Fibroblast of mammary gland (primary cell): ENCODE measurements at regions not wholly inside any gene's neighbourhood (a gene's known extent, or its start where the extent isn't known, plus 50 kb on each side); places are given as distances from the start of the nearest gene placed in this dataset.

Experiments used
- DNase-seq: peaks from one replicate; pipeline ENCODE4 v3.0.0-alpha.2; 2010; ENCODE audit warnings: low read depth
- H3K4me3 ChIP-seq: 2 replicates; pipeline ENCODE4 v1.5.1; 2011; ENCODE audit warnings: low read depth, mild to moderate bottlenecking, low read length, moderate library complexity; ENCODE audit not compliant: control insufficient read depth
- CTCF ChIP-seq: conservative IDR thresholded peaks from 2 replicates; pipeline ENCODE4 v1.5.1; 2011; ENCODE audit warnings: low read depth, low read length, inconsistent platforms; ENCODE audit not compliant: control insufficient read depth, insufficient read depth

GRCh38 chr1:189431447-189431846, 1046.2 kb downstream of the BRINP3 start:
- TF ChIP-seq CTCF = no peak
- H3K4me3 ChIP-seq = no peak overlapping the region
- DNase-seq = no peak

DNA sequence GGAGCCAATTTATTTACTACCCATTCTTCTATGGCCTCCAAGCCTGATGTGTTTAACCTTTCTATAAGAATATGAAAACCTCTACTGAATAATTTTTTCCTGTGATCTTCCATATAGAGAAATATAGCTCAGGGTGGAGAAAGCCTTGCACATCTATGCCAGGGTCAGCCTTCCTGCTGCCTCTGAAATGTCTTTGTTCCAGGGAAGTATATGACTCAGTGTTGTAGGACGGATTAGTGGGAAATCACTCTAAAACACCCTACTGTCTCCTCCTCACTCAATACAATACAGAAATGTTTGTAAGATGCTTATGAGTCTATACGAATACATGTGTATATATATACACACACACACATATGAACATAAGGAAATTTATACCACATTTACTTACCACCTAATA, 1044.9 kb downstream of the BRINP3 start:
- no peak for DNase-seq
- no peak overlapping the region for H3K4me3 ChIP-seq
- no peak for TF ChIP-seq CTCF

DNA sequence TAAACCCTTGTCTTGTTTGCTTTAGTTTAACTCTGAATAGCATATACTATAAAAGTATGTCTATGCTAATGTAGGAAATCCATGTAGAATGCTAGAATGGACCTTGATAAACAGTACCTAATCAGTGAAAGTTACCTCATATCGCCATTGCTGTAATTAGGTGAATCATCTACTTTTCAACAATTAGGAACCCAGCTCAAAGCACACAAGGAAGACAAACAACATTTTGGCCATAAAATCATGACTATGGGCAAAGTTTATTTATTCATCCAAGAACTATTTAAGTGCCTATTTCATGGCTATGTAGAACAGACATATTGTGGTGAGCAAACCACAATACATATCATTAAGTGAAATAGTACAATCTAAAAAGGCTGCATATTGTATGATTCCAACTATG, 1043.2 kb downstream of the BRINP3 start:
- no peak for TF ChIP-seq CTCF
- no peak for DNase-seq
- no peak overlapping the region for H3K4me3 ChIP-seq

- no peak overlapping the region for H3K4me3 ChIP-seq
- TF ChIP-seq CTCF = no peak
These were observed 1042.3 kb downstream of the BRINP3 start for GRCh38 chr1:189435398-189435797.

DNA sequence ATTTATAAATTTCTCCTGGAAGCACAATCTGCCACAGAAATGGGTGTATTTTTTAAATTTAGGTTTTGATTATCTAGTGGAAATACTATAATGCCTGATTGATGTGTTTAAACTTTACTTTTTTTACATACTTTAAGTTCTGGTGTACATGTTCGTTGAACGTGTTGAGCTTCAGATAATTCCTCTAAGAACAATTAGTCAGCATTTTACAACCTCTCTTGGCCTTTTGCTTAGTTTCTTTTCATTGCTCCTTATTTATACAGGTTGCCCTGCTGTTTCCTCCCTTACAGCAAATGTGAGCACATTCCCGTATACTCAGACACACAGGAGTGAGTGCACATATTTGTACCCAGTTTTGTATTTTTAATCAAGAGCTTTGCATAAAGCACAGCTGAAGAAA, 1038.9 kb downstream of the BRINP3 start:
- no peak for TF ChIP-seq CTCF
- DNase-seq = no peak
- no peak overlapping the region for H3K4me3 ChIP-seq

More at GRCh38 chr1:189435398-189435797, 1042.3 kb downstream of the BRINP3 start:
- no peak for DNase-seq

DNA sequence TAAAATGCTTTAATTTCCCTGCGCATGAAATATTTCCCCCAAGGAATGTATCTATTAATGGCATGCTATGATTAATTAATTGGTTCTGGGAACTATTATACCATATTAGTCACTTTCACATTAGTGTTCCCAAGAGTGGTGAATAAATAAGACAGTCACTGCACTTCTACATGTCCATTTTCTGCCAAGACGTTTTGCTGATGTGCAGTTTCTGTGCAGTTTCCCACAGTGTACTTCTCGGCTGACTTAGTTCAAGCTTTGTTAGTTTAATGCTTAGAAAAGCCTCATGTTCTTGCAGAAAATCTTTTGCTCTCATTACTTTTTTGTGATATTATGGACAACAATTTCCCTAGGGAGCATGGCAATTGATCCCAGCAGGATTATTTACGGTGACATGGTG, 1014.5 kb downstream of the BRINP3 start:
- no peak for TF ChIP-seq CTCF
- no peak for DNase-seq
- H3K4me3 ChIP-seq = no peak overlapping the region

DNA sequence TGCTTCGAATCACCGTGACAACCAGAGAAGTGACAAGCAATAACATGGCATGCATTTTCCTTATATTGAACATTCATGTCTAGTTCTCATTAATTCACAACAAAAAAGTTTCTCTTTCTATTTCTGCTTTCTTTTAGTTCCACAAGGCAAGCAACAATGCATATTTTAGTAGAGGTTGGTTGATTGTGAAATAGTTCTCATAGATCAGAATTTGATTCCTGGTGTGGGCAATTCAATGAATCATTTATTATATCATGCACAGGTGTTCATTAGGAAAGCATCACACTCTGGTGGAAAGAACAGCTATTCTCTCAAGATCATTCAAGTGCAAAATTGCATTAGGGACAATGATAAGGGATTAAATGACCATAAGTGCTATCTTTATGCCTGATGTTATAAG, 980.9 kb downstream of the BRINP3 start:
- no peak for TF ChIP-seq CTCF
- H3K4me3 ChIP-seq = no peak overlapping the region
- DNase-seq = no peak
